ENCODE measurements at regions not wholly inside any gene's neighbourhood (a gene's known extent, or its start where the extent isn't known, plus 50 kb on each side); places are given as distances from the start of the nearest gene placed in this dataset.

DNA sequence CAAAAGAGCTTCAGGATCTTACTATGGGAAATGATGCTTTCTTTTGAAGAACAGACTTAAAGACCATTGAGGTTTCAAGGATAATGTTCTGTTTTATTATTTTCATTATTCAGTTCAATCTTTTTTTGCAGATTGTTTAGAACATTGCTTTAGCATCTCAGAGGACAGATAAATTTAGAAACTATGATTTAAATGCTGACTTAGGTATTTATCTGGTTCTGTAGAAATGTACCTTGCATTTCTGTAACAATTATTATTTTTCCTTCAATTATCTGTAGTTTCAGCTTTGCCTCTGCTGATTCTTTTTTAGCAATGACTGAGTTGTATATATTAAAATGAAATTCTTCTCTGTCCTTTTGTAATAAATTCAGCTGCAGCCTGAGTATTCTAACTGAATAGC, 205.4 kb upstream of the PCSK2 start:
- H3K27ac ChIP-seq, result no peak overlapping the region
- H3K4me2 ChIP-seq (ENCODE audit: low read length), result no peak overlapping the region
- TF ChIP-seq, protein P1, sequence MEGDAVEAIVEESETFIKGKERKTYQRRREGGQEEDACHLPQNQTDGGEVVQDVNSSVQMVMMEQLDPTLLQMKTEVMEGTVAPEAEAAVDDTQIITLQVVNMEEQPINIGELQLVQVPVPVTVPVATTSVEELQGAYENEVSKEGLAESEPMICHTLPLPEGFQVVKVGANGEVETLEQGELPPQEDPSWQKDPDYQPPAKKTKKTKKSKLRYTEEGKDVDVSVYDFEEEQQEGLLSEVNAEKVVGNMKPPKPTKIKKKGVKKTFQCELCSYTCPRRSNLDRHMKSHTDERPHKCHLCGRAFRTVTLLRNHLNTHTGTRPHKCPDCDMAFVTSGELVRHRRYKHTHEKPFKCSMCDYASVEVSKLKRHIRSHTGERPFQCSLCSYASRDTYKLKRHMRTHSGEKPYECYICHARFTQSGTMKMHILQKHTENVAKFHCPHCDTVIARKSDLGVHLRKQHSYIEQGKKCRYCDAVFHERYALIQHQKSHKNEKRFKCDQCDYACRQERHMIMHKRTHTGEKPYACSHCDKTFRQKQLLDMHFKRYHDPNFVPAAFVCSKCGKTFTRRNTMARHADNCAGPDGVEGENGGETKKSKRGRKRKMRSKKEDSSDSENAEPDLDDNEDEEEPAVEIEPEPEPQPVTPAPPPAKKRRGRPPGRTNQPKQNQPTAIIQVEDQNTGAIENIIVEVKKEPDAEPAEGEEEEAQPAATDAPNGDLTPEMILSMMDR (IDR thresholded peaks at IDR 0.05), result no peak
- no peaks in the 10 kb centered on the region for H3K4me1 ChIP-seq
- no peaks in the 10 kb centered on the region for H3K79me2 ChIP-seq
- no peak overlapping the region for H3K9ac ChIP-seq
- no peak overlapping the region for H2AFZ ChIP-seq
- no peaks in the 10 kb centered on the region for H3K9me3 ChIP-seq (ENCODE audit: control insufficient read depth, low read length)
- H3K4me3 ChIP-seq (ENCODE audit: low read depth, low read length), result no peak overlapping the region
- H3K36me3 ChIP-seq (ENCODE audit: control insufficient read depth, insufficient read depth, low read length), result no peaks in the 10 kb centered on the region
- no peaks in the 10 kb centered on the region for H3K27me3 ChIP-seq (ENCODE audit: control insufficient read depth, insufficient read depth, low read length)

DNA sequence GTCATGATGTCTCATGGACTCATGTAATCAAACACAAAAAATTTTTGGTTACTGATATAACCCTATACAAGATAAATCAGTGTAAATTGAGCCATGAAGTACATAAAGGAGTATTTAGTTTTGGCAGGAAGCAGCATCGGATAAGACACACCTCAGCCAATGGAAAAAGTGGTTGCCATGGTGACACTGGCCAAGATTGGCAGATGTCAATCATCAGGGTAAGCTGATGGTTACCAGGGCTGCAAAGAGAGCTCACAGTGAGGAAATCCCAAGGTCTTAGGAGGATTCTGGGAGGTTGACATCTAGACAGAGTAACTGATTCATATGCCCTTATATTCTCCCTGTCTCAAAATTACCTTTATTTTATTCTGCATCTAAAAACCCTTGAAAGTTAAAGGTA, 203.8 kb upstream of the PCSK2 start:
- H3K27ac ChIP-seq, result no peak overlapping the region
- H3K9ac ChIP-seq, result no peak overlapping the region
- H2AFZ ChIP-seq, result no peak overlapping the region
- no peaks in the 10 kb centered on the region for H3K4me1 ChIP-seq
- H3K4me3 ChIP-seq (ENCODE audit: low read depth, low read length), result no peak overlapping the region
- H3K79me2 ChIP-seq, result no peaks in the 10 kb centered on the region
- TF ChIP-seq, protein P1 (IDR thresholded peaks at IDR 0.05), result no peak
- no peaks in the 10 kb centered on the region for H3K9me3 ChIP-seq (ENCODE audit: control insufficient read depth, low read length)
- H3K4me2 ChIP-seq (ENCODE audit: low read length), result no peak overlapping the region
- H3K27me3 ChIP-seq (ENCODE audit: control insufficient read depth, insufficient read depth, low read length), result no peaks in the 10 kb centered on the region
- H3K36me3 ChIP-seq (ENCODE audit: control insufficient read depth, insufficient read depth, low read length), result no peaks in the 10 kb centered on the region

DNA sequence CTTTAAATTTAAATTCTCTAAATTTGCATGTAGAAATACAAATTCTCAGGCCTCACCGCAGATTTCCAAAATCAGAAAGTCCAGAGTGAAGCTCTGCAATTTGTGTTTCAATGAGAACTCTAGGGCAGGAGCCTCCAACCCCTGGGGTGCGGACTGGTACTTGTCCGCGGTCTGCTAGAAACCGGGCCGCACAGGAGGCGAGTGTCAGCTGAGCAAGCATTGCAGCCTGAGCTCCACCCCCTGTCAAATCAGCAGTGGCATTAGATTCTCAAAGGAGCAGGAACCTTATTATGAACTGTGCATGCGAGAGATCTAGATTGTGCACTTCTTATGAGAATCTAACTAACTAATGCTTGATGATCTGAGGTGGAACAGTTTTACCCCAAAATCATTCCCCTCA, 203.0 kb upstream of the PCSK2 start:
- no peak overlapping the region for H3K4me2 ChIP-seq (ENCODE audit: low read length)
- TF ChIP-seq, protein P1 (IDR thresholded peaks at IDR 0.05), result no peak

DNA sequence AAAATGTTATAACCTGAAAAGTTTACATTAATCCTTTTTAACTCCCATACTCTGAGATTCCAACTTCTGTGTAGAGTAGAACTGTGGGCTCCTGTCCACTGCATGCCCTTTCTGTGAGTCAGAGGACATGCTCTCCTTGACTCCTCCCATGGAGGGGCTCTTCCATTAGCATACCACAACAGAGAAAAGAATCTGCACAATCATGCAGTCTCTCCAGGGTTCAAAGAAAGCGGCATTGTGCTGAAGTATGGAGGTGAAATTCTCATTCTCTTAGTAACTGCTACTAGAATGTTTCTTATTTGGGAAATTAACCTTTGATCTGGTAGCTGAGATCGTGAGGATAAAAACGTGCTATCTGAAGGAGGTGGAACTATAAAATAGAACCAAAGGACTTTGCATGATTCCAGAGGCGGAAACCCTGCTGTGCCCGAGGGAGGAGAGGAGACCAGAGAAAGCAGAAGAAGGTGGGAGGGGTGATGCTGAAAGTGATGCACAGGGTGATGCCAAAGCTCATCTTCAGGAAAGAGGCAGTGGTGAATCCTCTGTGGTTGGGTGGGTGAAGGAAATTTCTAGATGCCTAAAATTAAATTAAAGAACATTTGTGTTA, 202.2 kb upstream of the PCSK2 start:
- Histone ChIP-seq H3K4me2 (ENCODE audit: low read length) (no peak overlapping the region), H3K79me2 (no peaks in the 10 kb centered on the region), H3K36me3 (ENCODE audit: control insufficient read depth, insufficient read depth, low read length) (no peaks in the 10 kb centered on the region), H3K9ac (no peak overlapping the region), H3K27me3 (ENCODE audit: control insufficient read depth, insufficient read depth, low read length) (no peaks in the 10 kb centered on the region), H3K4me3 (ENCODE audit: low read depth, low read length) (no peak overlapping the region), H2AFZ (no peak overlapping the region), H3K27ac (no peak overlapping the region), H3K4me1 (no peaks in the 10 kb centered on the region), H3K9me3 (ENCODE audit: control insufficient read depth, low read length) (no peaks in the 10 kb centered on the region)
- TF ChIP-seq, protein P1 (IDR thresholded peaks at IDR 0.05), result no peak

More for the DNA sequence above, 203.0 kb upstream of the PCSK2 start:
- Histone ChIP-seq H3K4me3 (ENCODE audit: low read depth, low read length) (no peak overlapping the region), H3K27ac (no peak overlapping the region), H3K9me3 (ENCODE audit: control insufficient read depth, low read length) (no peaks in the 10 kb centered on the region), H3K27me3 (ENCODE audit: control insufficient read depth, insufficient read depth, low read length) (no peaks in the 10 kb centered on the region), H3K4me1 (no peaks in the 10 kb centered on the region), H3K36me3 (ENCODE audit: control insufficient read depth, insufficient read depth, low read length) (no peaks in the 10 kb centered on the region), H3K79me2 (no peaks in the 10 kb centered on the region), H3K9ac (no peak overlapping the region), H2AFZ (no peak overlapping the region)

DNA sequence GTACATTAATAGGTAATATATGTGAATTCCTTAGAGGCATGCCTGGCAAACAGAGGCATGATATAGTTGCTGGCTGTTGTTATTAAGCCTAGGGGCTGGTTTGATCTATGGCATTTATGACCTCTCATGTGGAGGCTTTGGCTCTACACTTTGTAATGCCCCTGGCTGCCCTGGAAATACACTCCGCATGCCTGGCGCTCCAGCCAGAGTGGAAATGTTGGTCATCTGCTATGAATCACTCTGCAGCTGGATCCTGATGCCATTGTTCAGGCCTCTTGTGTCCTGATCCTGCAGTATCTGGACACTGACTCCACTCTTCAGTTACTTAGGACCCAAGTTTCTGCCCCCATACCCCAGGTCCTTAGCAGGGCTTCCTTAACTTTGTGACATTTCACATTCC, 200.5 kb upstream of the PCSK2 start:
- no peaks in the 10 kb centered on the region for H3K79me2 ChIP-seq
- H3K27ac ChIP-seq, result no peak overlapping the region
- H3K4me2 ChIP-seq (ENCODE audit: low read length), result no peak overlapping the region
- H3K9me3 ChIP-seq (ENCODE audit: control insufficient read depth, low read length), result no peaks in the 10 kb centered on the region
- TF ChIP-seq, protein P1 (IDR thresholded peaks at IDR 0.05), result no peak
- H3K27me3 ChIP-seq (ENCODE audit: control insufficient read depth, insufficient read depth, low read length), result no peaks in the 10 kb centered on the region
- H3K9ac ChIP-seq, result no peak overlapping the region
- H3K4me1 ChIP-seq, result no peaks in the 10 kb centered on the region
- H3K4me3 ChIP-seq (ENCODE audit: low read depth, low read length), result no peak overlapping the region
- H3K36me3 ChIP-seq (ENCODE audit: control insufficient read depth, insufficient read depth, low read length), result no peaks in the 10 kb centered on the region
- no peak overlapping the region for H2AFZ ChIP-seq

Data from parathyroid adenoma (tissue), 2 donors.